Peyer's patch (tissue), 4 donors: ENCODE measurements at regions not wholly inside any gene's neighbourhood (a gene's known extent, or its start where the extent isn't known, plus 50 kb on each side); places are given as distances from the start of the nearest gene placed in this dataset.

Experiments
- POLR2A ChIP-seq, 2 donors: fragments of 450-650 bp; IDR thresholded peaks; one replicate each; pipeline ENCODE4 v1.5.1; 2017; ENCODE audit warnings: antibody characterized with exemption in 2 of 2, mild to moderate bottlenecking in 2 of 2, moderate library complexity in 2 of 2
- TF ChIP-seq, protein P1 (sequence below), 6 experiments: fragments of 450-650 bp in 4 of 6; fragments of 200-600 bp in 2 of 6; sonication (generic) in 1 of 6; IDR thresholded peaks; one replicate each; pipeline ENCODE4 v1.5.1; 2017 to 2019; ENCODE audit warnings: antibody characterized with exemption in 6 of 6, mild to moderate bottlenecking in 3 of 6, moderate library complexity in 1 of 6

DNA sequence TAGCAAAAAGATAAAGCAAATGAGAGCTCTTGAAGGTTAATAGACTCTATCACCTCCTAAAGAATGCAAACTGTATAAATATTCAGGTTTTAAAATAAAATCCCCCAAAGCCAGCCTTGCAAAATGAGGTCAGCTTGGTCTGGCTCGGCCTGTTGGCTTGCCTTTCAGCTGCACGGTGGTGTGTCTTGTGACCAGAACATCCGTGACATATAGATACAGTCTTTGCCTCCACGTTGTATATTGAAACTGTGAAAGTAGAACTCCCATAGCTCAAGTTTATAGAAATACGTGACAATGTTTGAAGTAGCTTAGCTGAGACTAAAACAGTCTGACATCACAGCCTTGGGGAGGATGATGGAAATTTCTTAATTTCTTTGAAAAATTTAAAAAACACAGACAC is 236.6 kb upstream of the MYOCD start:
- TF ChIP-seq, protein P1, sequence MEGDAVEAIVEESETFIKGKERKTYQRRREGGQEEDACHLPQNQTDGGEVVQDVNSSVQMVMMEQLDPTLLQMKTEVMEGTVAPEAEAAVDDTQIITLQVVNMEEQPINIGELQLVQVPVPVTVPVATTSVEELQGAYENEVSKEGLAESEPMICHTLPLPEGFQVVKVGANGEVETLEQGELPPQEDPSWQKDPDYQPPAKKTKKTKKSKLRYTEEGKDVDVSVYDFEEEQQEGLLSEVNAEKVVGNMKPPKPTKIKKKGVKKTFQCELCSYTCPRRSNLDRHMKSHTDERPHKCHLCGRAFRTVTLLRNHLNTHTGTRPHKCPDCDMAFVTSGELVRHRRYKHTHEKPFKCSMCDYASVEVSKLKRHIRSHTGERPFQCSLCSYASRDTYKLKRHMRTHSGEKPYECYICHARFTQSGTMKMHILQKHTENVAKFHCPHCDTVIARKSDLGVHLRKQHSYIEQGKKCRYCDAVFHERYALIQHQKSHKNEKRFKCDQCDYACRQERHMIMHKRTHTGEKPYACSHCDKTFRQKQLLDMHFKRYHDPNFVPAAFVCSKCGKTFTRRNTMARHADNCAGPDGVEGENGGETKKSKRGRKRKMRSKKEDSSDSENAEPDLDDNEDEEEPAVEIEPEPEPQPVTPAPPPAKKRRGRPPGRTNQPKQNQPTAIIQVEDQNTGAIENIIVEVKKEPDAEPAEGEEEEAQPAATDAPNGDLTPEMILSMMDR (IDR thresholded peaks at IDR 0.05), result no peak
- no peak for TF ChIP-seq POLR2A (IDR thresholded peaks at IDR 0.05)
